A549 (cell line): ENCODE measurements at regions not wholly inside any gene's neighbourhood (a gene's known extent, or its start where the extent isn't known, plus 50 kb on each side); places are given as distances from the start of the nearest gene placed in this dataset.

Source experiments
- CHD4 ChIP-seq: fragments of 200-600 bp; sonication (generic); IDR thresholded peaks from 2 replicates; pipeline ENCODE4 v1.6.1; 2016; ENCODE audit warnings: antibody characterized with exemption, mild to moderate bottlenecking, borderline replicate concordance
- ESRRA ChIP-seq: fragments of 150-350 bp; IDR thresholded peaks from 2 replicates; pipeline ENCODE4 v1.6.1; 2014; ENCODE audit warnings: mild to moderate bottlenecking, low read length, borderline replicate concordance
- KDM1A ChIP-seq: fragments of 200-600 bp; sonication (generic); IDR thresholded peaks from 2 replicates; pipeline ENCODE4 v1.6.1; 2016; ENCODE audit warnings: low read depth, mild to moderate bottlenecking
- MAFK ChIP-seq: fragments of 450-650 bp; IDR thresholded peaks from 2 replicates; pipeline ENCODE4 v1.6.1; 2014; ENCODE audit not compliant: partially characterized antibody
- NFE2L2 ChIP-seq: fragments of 150-350 bp; conservative IDR thresholded peaks from 2 replicates; pipeline ENCODE4 v1.6.1; 2014; ENCODE audit warnings: low read length
- PHF8 ChIP-seq: fragments of 200-600 bp; sonication (generic); IDR thresholded peaks from 2 replicates; pipeline ENCODE4 v1.6.1; 2016; ENCODE audit warnings: low read depth, mild to moderate bottlenecking, antibody characterized with exemption, moderate library complexity, borderline replicate concordance
- POLR2A ChIP-seq: IDR thresholded peaks from 2 replicates; pipeline ENCODE4 v1.6.1; 2012; ENCODE audit warnings: mild to moderate bottlenecking, low read length
- RAD21 ChIP-seq, 2 experiments: fragments of >200 bp in 1 of 2; sonication (Bioruptor Twin) in 1 of 2; formaldehyde crosslinking in 1 of 2; IDR thresholded peaks in 1 of 2; conservative IDR thresholded peaks in 1 of 2; 2 replicates in 1 of 2; 3 replicates in 1 of 2; pipeline ENCODE4 v1.6.1; 2012 to 2018; ENCODE audit warnings: inconsistent platforms in 1 of 2
- TF ChIP-seq, protein P1 (sequence below): IDR thresholded peaks from 2 replicates; pipeline ENCODE4 v1.6.1; 2012
- TF ChIP-seq, protein P2 (sequence below): fragments of >200 bp; sonication (Bioruptor Twin); formaldehyde crosslinking; IDR thresholded peaks from 3 replicates; pipeline ENCODE4 v1.5.1; 2016
- TF ChIP-seq, protein P3 (sequence below): fragments of 200-600 bp; sonication (generic); IDR thresholded peaks from 2 replicates; pipeline ENCODE4 v1.6.1; 2016; ENCODE audit warnings: antibody characterized with exemption, mild to moderate bottlenecking, moderate library complexity
- TF ChIP-seq, protein P4 (sequence below): fragments of 150-350 bp; IDR thresholded peaks from 2 replicates; pipeline ENCODE4 v1.6.1; 2014; ENCODE audit warnings: low read depth, mild to moderate bottlenecking, low read length
- TF ChIP-seq, protein P5 (sequence below): IDR thresholded peaks from 2 replicates; pipeline ENCODE4 v1.6.1; 2012
- TF ChIP-seq, protein P6 (sequence below): fragments of 450-650 bp; IDR thresholded peaks from 2 replicates; pipeline ENCODE4 v1.6.1; 2014; ENCODE audit warnings: antibody characterized with exemption

DNA sequence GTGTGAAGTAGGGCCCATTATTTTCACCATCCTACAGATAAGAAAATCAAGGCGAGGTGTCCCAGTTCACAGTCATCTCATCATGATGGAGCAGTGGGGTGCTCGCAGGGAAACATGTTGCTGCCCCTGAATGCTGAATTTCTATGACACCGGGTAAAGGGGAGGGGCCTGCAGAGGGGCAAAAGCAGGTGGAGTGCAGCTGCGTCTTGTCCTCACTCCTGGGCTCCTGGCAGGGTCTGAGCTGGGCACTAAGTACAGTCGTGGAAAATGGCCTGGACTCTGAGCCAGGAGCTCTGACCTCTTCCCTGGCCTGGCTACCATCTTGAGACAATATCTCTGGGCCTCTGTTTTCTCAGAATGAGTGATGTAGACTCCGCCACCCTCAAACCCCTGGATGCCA, 253.1 kb upstream of the PITRM1 start:
- TF ChIP-seq, protein P1, sequence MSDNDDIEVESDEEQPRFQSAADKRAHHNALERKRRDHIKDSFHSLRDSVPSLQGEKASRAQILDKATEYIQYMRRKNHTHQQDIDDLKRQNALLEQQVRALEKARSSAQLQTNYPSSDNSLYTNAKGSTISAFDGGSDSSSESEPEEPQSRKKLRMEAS: no peak
- TF ChIP-seq, protein P2, sequence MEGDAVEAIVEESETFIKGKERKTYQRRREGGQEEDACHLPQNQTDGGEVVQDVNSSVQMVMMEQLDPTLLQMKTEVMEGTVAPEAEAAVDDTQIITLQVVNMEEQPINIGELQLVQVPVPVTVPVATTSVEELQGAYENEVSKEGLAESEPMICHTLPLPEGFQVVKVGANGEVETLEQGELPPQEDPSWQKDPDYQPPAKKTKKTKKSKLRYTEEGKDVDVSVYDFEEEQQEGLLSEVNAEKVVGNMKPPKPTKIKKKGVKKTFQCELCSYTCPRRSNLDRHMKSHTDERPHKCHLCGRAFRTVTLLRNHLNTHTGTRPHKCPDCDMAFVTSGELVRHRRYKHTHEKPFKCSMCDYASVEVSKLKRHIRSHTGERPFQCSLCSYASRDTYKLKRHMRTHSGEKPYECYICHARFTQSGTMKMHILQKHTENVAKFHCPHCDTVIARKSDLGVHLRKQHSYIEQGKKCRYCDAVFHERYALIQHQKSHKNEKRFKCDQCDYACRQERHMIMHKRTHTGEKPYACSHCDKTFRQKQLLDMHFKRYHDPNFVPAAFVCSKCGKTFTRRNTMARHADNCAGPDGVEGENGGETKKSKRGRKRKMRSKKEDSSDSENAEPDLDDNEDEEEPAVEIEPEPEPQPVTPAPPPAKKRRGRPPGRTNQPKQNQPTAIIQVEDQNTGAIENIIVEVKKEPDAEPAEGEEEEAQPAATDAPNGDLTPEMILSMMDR: no peak
- no peak for TF ChIP-seq KDM1A
- TF ChIP-seq, protein P3, sequence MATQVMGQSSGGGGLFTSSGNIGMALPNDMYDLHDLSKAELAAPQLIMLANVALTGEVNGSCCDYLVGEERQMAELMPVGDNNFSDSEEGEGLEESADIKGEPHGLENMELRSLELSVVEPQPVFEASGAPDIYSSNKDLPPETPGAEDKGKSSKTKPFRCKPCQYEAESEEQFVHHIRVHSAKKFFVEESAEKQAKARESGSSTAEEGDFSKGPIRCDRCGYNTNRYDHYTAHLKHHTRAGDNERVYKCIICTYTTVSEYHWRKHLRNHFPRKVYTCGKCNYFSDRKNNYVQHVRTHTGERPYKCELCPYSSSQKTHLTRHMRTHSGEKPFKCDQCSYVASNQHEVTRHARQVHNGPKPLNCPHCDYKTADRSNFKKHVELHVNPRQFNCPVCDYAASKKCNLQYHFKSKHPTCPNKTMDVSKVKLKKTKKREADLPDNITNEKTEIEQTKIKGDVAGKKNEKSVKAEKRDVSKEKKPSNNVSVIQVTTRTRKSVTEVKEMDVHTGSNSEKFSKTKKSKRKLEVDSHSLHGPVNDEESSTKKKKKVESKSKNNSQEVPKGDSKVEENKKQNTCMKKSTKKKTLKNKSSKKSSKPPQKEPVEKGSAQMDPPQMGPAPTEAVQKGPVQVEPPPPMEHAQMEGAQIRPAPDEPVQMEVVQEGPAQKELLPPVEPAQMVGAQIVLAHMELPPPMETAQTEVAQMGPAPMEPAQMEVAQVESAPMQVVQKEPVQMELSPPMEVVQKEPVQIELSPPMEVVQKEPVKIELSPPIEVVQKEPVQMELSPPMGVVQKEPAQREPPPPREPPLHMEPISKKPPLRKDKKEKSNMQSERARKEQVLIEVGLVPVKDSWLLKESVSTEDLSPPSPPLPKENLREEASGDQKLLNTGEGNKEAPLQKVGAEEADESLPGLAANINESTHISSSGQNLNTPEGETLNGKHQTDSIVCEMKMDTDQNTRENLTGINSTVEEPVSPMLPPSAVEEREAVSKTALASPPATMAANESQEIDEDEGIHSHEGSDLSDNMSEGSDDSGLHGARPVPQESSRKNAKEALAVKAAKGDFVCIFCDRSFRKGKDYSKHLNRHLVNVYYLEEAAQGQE: no peak
- no peak for TF ChIP-seq ESRRA
- TF ChIP-seq NFE2L2: no peak
- TF ChIP-seq POLR2A: no peak
- TF ChIP-seq RAD21 (conservative IDR thresholded peaks at IDR 0.05 in 1 of 2, IDR thresholded peaks at IDR 0.05 in 1 of 2): no peak
- TF ChIP-seq, protein P4, sequence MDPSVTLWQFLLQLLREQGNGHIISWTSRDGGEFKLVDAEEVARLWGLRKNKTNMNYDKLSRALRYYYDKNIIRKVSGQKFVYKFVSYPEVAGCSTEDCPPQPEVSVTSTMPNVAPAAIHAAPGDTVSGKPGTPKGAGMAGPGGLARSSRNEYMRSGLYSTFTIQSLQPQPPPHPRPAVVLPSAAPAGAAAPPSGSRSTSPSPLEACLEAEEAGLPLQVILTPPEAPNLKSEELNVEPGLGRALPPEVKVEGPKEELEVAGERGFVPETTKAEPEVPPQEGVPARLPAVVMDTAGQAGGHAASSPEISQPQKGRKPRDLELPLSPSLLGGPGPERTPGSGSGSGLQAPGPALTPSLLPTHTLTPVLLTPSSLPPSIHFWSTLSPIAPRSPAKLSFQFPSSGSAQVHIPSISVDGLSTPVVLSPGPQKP: no peak
- TF ChIP-seq PHF8: no peak
- TF ChIP-seq CHD4: no peak
- no peak for TF ChIP-seq MAFK
- TF ChIP-seq, protein P5, sequence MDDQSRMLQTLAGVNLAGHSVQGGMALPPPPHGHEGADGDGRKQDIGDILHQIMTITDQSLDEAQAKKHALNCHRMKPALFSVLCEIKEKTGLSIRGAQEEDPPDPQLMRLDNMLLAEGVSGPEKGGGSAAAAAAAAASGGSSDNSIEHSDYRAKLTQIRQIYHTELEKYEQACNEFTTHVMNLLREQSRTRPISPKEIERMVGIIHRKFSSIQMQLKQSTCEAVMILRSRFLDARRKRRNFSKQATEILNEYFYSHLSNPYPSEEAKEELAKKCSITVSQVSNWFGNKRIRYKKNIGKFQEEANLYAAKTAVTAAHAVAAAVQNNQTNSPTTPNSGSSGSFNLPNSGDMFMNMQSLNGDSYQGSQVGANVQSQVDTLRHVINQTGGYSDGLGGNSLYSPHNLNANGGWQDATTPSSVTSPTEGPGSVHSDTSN: no peak
- TF ChIP-seq, protein P6, sequence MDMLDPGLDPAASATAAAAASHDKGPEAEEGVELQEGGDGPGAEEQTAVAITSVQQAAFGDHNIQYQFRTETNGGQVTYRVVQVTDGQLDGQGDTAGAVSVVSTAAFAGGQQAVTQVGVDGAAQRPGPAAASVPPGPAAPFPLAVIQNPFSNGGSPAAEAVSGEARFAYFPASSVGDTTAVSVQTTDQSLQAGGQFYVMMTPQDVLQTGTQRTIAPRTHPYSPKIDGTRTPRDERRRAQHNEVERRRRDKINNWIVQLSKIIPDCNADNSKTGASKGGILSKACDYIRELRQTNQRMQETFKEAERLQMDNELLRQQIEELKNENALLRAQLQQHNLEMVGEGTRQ: no peak
